Esophagus squamous epithelium (tissue), 4 donors: ENCODE measurements at regions not wholly inside any gene's neighbourhood (a gene's known extent, or its start where the extent isn't known, plus 50 kb on each side); places are given as distances from the start of the nearest gene placed in this dataset.
"Not testable (repeated sequence)": the region's sequence is repeated elsewhere in the genome, so short reads cannot be mapped to it uniquely, and the experiment has no call there.

Experiments used
- CTCF ChIP-seq, 6 experiments: fragments of 450-650 bp in 4 of 6; fragments of 200-600 bp in 2 of 6; sonication (generic) in 2 of 6; IDR thresholded peaks; one replicate each; pipeline ENCODE4 v1.5.1; 2016 to 2019; ENCODE audit warnings: antibody characterized with exemption in 6 of 6, mild to moderate bottlenecking in 4 of 6, moderate library complexity in 4 of 6
- POLR2A ChIP-seq, 4 donors: fragments of 450-650 bp; IDR thresholded peaks; one replicate each; pipeline ENCODE4 v1.6.1; 2017; ENCODE audit warnings: antibody characterized with exemption in 4 of 4, mild to moderate bottlenecking in 4 of 4, moderate library complexity in 3 of 4

- not testable (repeated sequence) for TF ChIP-seq CTCF, POLR2A (IDR thresholded peaks at IDR 0.05)
Observed at GRCh38 chr1:219410721-219411120, 202.2 kb downstream of the ZC3H11B start.
